Left ventricle myocardium inferior (tissue), 1 donor: ENCODE measurements at regions not wholly inside any gene's neighbourhood (a gene's known extent, or its start where the extent isn't known, plus 50 kb on each side); places are given as distances from the start of the nearest gene placed in this dataset.
A peak's percentile ranks its signal among the peaks of the same experiment; 100 is the strongest.

Experiments used
- DNase-seq: peaks from one replicate; pipeline ENCODE4 v3.0.0-alpha.2; 2020
- H3K27ac ChIP-seq: fragments of 200-600 bp; replicated peaks from 2 replicates; pipeline ENCODE4 v1.8.0; 2021
- H3K27me3 ChIP-seq: fragments of 200-600 bp; 2 replicates; pipeline ENCODE4 v1.8.0; 2021; ENCODE audit warnings: low read depth
- H3K36me3 ChIP-seq: fragments of 200-600 bp; 2 replicates; pipeline ENCODE4 v1.8.0; 2021
- H3K4me1 ChIP-seq: fragments of 200-600 bp; 2 replicates; pipeline ENCODE4 v1.8.0; 2021
- H3K4me3 ChIP-seq: fragments of 200-600 bp; 2 replicates; pipeline ENCODE4 v1.8.0; 2021; ENCODE audit warnings: mild to moderate bottlenecking, moderate library complexity
- H3K9me3 ChIP-seq: fragments of 200-600 bp; replicated peaks from 2 replicates; pipeline ENCODE4 v1.8.0; 2021
- intact Hi-C: fragments of 100-400 bp; cut with micrococcal nuclease; formaldehyde crosslinking; loops from one replicate; pipeline ENCODE4 v1.11.0; 2022
- TF ChIP-seq, protein P1 (sequence below): fragments of 200-600 bp; IDR thresholded peaks from 2 replicates; pipeline ENCODE4 v1.8.0; 2021; ENCODE audit warnings: antibody characterized with exemption, mild to moderate bottlenecking, borderline replicate concordance
- donor health status: DM: no; HTN: yes; CAD: no; lungs with severe emphysema.

- TF ChIP-seq, protein P1, sequence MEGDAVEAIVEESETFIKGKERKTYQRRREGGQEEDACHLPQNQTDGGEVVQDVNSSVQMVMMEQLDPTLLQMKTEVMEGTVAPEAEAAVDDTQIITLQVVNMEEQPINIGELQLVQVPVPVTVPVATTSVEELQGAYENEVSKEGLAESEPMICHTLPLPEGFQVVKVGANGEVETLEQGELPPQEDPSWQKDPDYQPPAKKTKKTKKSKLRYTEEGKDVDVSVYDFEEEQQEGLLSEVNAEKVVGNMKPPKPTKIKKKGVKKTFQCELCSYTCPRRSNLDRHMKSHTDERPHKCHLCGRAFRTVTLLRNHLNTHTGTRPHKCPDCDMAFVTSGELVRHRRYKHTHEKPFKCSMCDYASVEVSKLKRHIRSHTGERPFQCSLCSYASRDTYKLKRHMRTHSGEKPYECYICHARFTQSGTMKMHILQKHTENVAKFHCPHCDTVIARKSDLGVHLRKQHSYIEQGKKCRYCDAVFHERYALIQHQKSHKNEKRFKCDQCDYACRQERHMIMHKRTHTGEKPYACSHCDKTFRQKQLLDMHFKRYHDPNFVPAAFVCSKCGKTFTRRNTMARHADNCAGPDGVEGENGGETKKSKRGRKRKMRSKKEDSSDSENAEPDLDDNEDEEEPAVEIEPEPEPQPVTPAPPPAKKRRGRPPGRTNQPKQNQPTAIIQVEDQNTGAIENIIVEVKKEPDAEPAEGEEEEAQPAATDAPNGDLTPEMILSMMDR, result no peak
- H3K36me3 ChIP-seq, result no peaks in the 10 kb centered on the region
- no peak for DNase-seq
- peaks cover 7% of the 10 kb centered on the region for H3K4me1 ChIP-seq
- H3K27me3 ChIP-seq, result no peaks in the 10 kb centered on the region
- H3K27ac ChIP-seq, result no peak overlapping the region
- H3K9me3 ChIP-seq, result no peaks in the 10 kb centered on the region
- intact Hi-C loops, result no loop called here
- H3K4me3 ChIP-seq, result no peak overlapping the region
Observed at GRCh38 chr6:80548532-80548931, 442.1 kb downstream of the BCKDHB start.

GRCh38 chr6:80547827-80548226, 441.4 kb downstream of the BCKDHB start:
- peaks cover 7% of the 10 kb centered on the region for H3K4me1 ChIP-seq
- TF ChIP-seq, protein P1, result no peak
- no peaks in the 10 kb centered on the region for H3K9me3 ChIP-seq
- H3K27ac ChIP-seq, result no peak overlapping the region
- DNase-seq, result no peak
- intact Hi-C loops, result no loop called here
- no peaks in the 10 kb centered on the region for H3K36me3 ChIP-seq
- H3K4me3 ChIP-seq, result no peak overlapping the region
- no peaks in the 10 kb centered on the region for H3K27me3 ChIP-seq

GRCh38 chr6:80544976-80545722, 438.7 kb downstream of the BCKDHB start:
- H3K4me3 ChIP-seq, result no peak overlapping the region
- no peaks in the 10 kb centered on the region for H3K36me3 ChIP-seq
- intact Hi-C loops, result no loop called here
- peaks cover 7% of the 10 kb centered on the region for H3K4me1 ChIP-seq
- no peak overlapping the region for H3K27ac ChIP-seq
- TF ChIP-seq, protein P1, result no peak
- no peak for DNase-seq
- H3K9me3 ChIP-seq, result no peaks in the 10 kb centered on the region
- H3K27me3 ChIP-seq, result no peaks in the 10 kb centered on the region

GRCh38 chr6:80544555-80544954, 438.1 kb downstream of the BCKDHB start:
- intact Hi-C loops, result no loop called here
- Histone ChIP-seq H3K4me3 (no peak overlapping the region), H3K27ac (no peak overlapping the region), H3K27me3 (no peaks in the 10 kb centered on the region), H3K9me3 (no peaks in the 10 kb centered on the region), H3K36me3 (no peaks in the 10 kb centered on the region), H3K4me1 (peaks cover 7% of the 10 kb centered on the region)
- peak; percentile 16 for DNase-seq
- TF ChIP-seq, protein P1, result no peak

GRCh38 chr6:80543598-80544222, 437.2 kb downstream of the BCKDHB start:
- no peak overlapping the region for H3K4me3 ChIP-seq
- H3K36me3 ChIP-seq, result no peaks in the 10 kb centered on the region
- peaks cover 5% of the 10 kb centered on the region for H3K4me1 ChIP-seq
- H3K27ac ChIP-seq, result no peak overlapping the region
- no peaks in the 10 kb centered on the region for H3K27me3 ChIP-seq
- DNase-seq, result no peak
- intact Hi-C loops, result no loop called here
- no peaks in the 10 kb centered on the region for H3K9me3 ChIP-seq
- TF ChIP-seq, protein P1, result no peak
